Neural cell (in vitro differentiated cells): ENCODE measurements at regions not wholly inside any gene's neighbourhood (a gene's known extent, or its start where the extent isn't known, plus 50 kb on each side); places are given as distances from the start of the nearest gene placed in this dataset.
"Not testable (repeated sequence)": the region's sequence is repeated elsewhere in the genome, so short reads cannot be mapped to it uniquely, and the experiment has no call there.

Source experiments
- H2AFZ ChIP-seq: fragments of 200-600, 300-800 bp; sonication (generic), shearing (Covaris generic); 2 replicates; pipeline ENCODE4 v1.6.0; 2014; ENCODE audit warnings: low read depth, mild to moderate bottlenecking, antibody characterized with exemption, low read length, moderate library complexity
- H3F3A ChIP-seq: fragments of 200-600 bp; shearing (Covaris generic); 2 replicates; pipeline ENCODE4 v1.6.1; 2016; ENCODE audit warnings: mild to moderate bottlenecking, moderate library complexity, mixed read lengths, antibody characterized with exemption, low read length; ENCODE audit not compliant: insufficient read depth, poor library complexity, severe bottlenecking
- H3K27ac ChIP-seq: fragments of 200-600, 300-800 bp; sonication (generic), shearing (Covaris generic); 2 replicates; pipeline ENCODE4 v1.5.1; 2014; ENCODE audit warnings: mild to moderate bottlenecking, low read length, moderate library complexity
- H3K27me3 ChIP-seq: fragments of 300-800, 200-600 bp; sonication (generic), shearing (Covaris generic); 2 replicates; pipeline ENCODE4 v1.6.0; 2014; ENCODE audit warnings: mild to moderate bottlenecking, low read depth, low read length, moderate library complexity; ENCODE audit not compliant: insufficient read depth
- H3K36me3 ChIP-seq: fragments of 300-800, 200-600 bp; sonication (generic), shearing (Covaris generic); 2 replicates; pipeline ENCODE4 v1.5.1; 2014; ENCODE audit warnings: mild to moderate bottlenecking, antibody characterized with exemption, low read length, moderate library complexity; ENCODE audit not compliant: insufficient read depth
- H3K4me2 ChIP-seq: fragments of 300-800, 200-600 bp; sonication (generic), shearing (Covaris generic); 2 replicates; pipeline ENCODE4 v1.6.0; 2014; ENCODE audit warnings: mild to moderate bottlenecking, low read length
- H3K4me3 ChIP-seq: fragments of 300-800, 200-600 bp; sonication (generic), shearing (Covaris generic); 2 replicates; pipeline ENCODE4 v1.5.1; 2014; ENCODE audit warnings: mild to moderate bottlenecking, low read length, moderate library complexity
- H3K79me2 ChIP-seq: fragments of 200-600 bp; shearing (Covaris generic); replicated peaks from 2 replicates; pipeline ENCODE4 v1.6.0; 2014; ENCODE audit warnings: mild to moderate bottlenecking, low read length, moderate library complexity; ENCODE audit not compliant: insufficient read depth
- H3K9ac ChIP-seq: fragments of 300-800, 200-600 bp; sonication (generic), shearing (Covaris generic); 2 replicates; pipeline ENCODE4 v1.6.1; 2016; ENCODE audit warnings: mild to moderate bottlenecking, low read length, mixed read lengths
- H3K9me2 ChIP-seq: fragments of 200-600 bp; shearing (Covaris generic); 2 replicates; pipeline ENCODE4 v1.6.1; 2016; ENCODE audit warnings: mild to moderate bottlenecking, low read length, mixed read lengths; ENCODE audit not compliant: insufficient read depth
- H3K9me3 ChIP-seq: fragments of 200-600, 300-800 bp; sonication (generic), shearing (Covaris generic); 2 replicates; pipeline ENCODE4 v1.6.1; 2016; ENCODE audit warnings: mild to moderate bottlenecking, mixed run types, low read length, moderate library complexity, mixed read lengths
- H4K20me1 ChIP-seq: fragments of 200-600 bp; shearing (Covaris generic); 2 replicates; pipeline ENCODE4 v1.6.1; 2016; ENCODE audit warnings: mild to moderate bottlenecking, mixed run types; ENCODE audit not compliant: insufficient read depth
- EP300 ChIP-seq: fragments of 450-650 bp; conservative IDR thresholded peaks from 2 replicates; pipeline ENCODE4 v1.6.1; 2014; ENCODE audit warnings: antibody characterized with exemption, mild to moderate bottlenecking, moderate library complexity; ENCODE audit not compliant: poor library complexity, severe bottlenecking
- EZH2 ChIP-seq: fragments of 200-600, 300-800 bp; shearing (Covaris generic), sonication (generic); IDR thresholded peaks from 2 replicates; pipeline ENCODE4 v1.6.1; 2014; ENCODE audit warnings: antibody characterized with exemption, low read length, borderline replicate concordance, mild to moderate bottlenecking; ENCODE audit not compliant: insufficient read depth, poor library complexity, severe bottlenecking
- MXI1 ChIP-seq: fragments of 450-650 bp; conservative IDR thresholded peaks from 2 replicates; pipeline ENCODE4 v1.6.1; 2014; ENCODE audit warnings: antibody characterized with exemption, mild to moderate bottlenecking; ENCODE audit not compliant: poor library complexity, severe bottlenecking
- POLR2AphosphoS5 ChIP-seq: IDR thresholded peaks from 2 replicates; pipeline ENCODE4 v1.6.1; 2012
- RAD21 ChIP-seq: fragments of 450-650 bp; conservative IDR thresholded peaks from 2 replicates; pipeline ENCODE4 v1.6.1; 2014; ENCODE audit warnings: antibody characterized with exemption, mild to moderate bottlenecking, moderate library complexity
- SMC3 ChIP-seq: fragments of 450-650 bp; conservative IDR thresholded peaks from 2 replicates; pipeline ENCODE4 v1.6.1; 2014; ENCODE audit warnings: antibody characterized with exemption, mild to moderate bottlenecking, moderate library complexity; ENCODE audit not compliant: poor library complexity
- TAF1 ChIP-seq: IDR thresholded peaks from 2 replicates; pipeline ENCODE4 v1.6.1; 2012; ENCODE audit warnings: low read depth
- TF ChIP-seq, protein P1 (sequence below): IDR thresholded peaks from 2 replicates; pipeline ENCODE4 v1.6.1; 2012; ENCODE audit warnings: borderline replicate concordance
- TF ChIP-seq, protein P2 (sequence below): fragments of 450-650 bp; IDR thresholded peaks from 2 replicates; pipeline ENCODE4 v1.5.1; 2014; ENCODE audit warnings: antibody characterized with exemption, mild to moderate bottlenecking, moderate library complexity; ENCODE audit not compliant: poor library complexity, severe bottlenecking

DNA sequence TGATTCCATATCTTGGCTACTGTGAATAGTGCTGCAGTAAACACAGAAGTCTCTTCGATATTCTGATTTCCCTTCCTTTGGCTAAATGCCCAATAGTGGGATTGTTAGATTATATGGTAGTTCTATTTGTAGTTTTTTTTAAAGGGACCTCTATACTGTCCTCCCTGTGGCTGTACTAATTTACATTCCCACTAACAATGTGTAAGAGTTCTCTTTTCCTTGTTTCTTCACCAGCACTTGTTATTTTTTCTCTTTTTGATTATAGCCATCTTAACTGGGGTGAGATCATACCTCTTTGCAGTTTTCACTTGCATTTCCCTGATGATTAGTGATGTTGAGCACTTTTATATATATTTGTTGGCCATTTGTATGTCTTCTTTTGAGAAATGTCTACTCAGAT, 102.0 kb downstream of the CARTPT start:
- no peaks in the 10 kb centered on the region for H3K27me3 ChIP-seq
- no peaks in the 10 kb centered on the region for H3K9me2 ChIP-seq
- H3K36me3 ChIP-seq: no peaks in the 10 kb centered on the region

DNA sequence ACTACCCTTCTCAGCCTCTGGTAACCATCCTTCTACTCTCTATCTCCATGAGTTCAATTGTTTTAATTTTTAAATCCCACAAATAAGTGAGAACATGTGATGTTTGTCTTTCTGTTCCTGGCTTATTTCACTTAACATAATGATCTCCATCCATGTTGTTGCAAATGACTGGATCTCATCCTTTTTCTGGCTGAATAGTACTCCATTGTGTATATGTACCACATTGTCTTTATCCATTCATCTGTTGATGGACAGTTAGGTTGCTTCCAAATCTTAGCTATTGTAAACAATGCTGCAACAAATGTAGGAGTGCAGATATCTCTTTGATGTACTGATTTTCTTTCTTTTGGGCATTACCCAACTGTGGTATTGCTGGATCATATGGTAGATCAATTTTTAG, 103.0 kb downstream of the CARTPT start:
- H3K27me3 ChIP-seq, H3F3A ChIP-seq, H3K36me3 ChIP-seq, H2AFZ ChIP-seq, H3K9ac ChIP-seq, H4K20me1 ChIP-seq, H3K27ac ChIP-seq, H3K4me2 ChIP-seq, H3K4me3 ChIP-seq, H3K9me2 ChIP-seq, H3K79me2 ChIP-seq, H3K9me3 ChIP-seq: not testable (repeated sequence)

More for the DNA sequence above, 102.0 kb downstream of the CARTPT start:
- Histone ChIP-seq H4K20me1 (no peaks in the 10 kb centered on the region), H3K9me3 (no peaks in the 10 kb centered on the region), H3F3A (no peaks in the 10 kb centered on the region), H3K9ac (no peak overlapping the region), H2AFZ (no peak overlapping the region), H3K4me3 (no peak overlapping the region), H3K79me2 (no peaks in the 10 kb centered on the region), H3K27ac (no peak overlapping the region), H3K4me2 (no peak overlapping the region)
- TF ChIP-seq, protein P1, sequence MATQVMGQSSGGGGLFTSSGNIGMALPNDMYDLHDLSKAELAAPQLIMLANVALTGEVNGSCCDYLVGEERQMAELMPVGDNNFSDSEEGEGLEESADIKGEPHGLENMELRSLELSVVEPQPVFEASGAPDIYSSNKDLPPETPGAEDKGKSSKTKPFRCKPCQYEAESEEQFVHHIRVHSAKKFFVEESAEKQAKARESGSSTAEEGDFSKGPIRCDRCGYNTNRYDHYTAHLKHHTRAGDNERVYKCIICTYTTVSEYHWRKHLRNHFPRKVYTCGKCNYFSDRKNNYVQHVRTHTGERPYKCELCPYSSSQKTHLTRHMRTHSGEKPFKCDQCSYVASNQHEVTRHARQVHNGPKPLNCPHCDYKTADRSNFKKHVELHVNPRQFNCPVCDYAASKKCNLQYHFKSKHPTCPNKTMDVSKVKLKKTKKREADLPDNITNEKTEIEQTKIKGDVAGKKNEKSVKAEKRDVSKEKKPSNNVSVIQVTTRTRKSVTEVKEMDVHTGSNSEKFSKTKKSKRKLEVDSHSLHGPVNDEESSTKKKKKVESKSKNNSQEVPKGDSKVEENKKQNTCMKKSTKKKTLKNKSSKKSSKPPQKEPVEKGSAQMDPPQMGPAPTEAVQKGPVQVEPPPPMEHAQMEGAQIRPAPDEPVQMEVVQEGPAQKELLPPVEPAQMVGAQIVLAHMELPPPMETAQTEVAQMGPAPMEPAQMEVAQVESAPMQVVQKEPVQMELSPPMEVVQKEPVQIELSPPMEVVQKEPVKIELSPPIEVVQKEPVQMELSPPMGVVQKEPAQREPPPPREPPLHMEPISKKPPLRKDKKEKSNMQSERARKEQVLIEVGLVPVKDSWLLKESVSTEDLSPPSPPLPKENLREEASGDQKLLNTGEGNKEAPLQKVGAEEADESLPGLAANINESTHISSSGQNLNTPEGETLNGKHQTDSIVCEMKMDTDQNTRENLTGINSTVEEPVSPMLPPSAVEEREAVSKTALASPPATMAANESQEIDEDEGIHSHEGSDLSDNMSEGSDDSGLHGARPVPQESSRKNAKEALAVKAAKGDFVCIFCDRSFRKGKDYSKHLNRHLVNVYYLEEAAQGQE: no peak
- TF ChIP-seq TAF1: no peak
- no peak for TF ChIP-seq EP300
- no peak for TF ChIP-seq POLR2AphosphoS5
- TF ChIP-seq RAD21: no peak
- no peak for TF ChIP-seq MXI1
- no peak for TF ChIP-seq SMC3
- no peak for TF ChIP-seq EZH2
- TF ChIP-seq, protein P2, sequence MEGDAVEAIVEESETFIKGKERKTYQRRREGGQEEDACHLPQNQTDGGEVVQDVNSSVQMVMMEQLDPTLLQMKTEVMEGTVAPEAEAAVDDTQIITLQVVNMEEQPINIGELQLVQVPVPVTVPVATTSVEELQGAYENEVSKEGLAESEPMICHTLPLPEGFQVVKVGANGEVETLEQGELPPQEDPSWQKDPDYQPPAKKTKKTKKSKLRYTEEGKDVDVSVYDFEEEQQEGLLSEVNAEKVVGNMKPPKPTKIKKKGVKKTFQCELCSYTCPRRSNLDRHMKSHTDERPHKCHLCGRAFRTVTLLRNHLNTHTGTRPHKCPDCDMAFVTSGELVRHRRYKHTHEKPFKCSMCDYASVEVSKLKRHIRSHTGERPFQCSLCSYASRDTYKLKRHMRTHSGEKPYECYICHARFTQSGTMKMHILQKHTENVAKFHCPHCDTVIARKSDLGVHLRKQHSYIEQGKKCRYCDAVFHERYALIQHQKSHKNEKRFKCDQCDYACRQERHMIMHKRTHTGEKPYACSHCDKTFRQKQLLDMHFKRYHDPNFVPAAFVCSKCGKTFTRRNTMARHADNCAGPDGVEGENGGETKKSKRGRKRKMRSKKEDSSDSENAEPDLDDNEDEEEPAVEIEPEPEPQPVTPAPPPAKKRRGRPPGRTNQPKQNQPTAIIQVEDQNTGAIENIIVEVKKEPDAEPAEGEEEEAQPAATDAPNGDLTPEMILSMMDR: no peak

GRCh38 chr5:71825992-71826391, 106.9 kb downstream of the CARTPT start:
- Histone ChIP-seq H3K9me3 (no peaks in the 10 kb centered on the region), H3K9me2 (no peaks in the 10 kb centered on the region), H2AFZ (no peak overlapping the region), H4K20me1 (no peaks in the 10 kb centered on the region), H3K9ac (no peak overlapping the region), H3K4me2 (no peak overlapping the region), H3K27me3 (no peaks in the 10 kb centered on the region), H3K4me3 (no peak overlapping the region), H3K79me2 (no peaks in the 10 kb centered on the region), H3F3A (no peaks in the 10 kb centered on the region), H3K27ac (no peak overlapping the region), H3K36me3 (no peaks in the 10 kb centered on the region)
- TF ChIP-seq EP300: no peak
- TF ChIP-seq MXI1: no peak
- no peak for TF ChIP-seq SMC3
- TF ChIP-seq, protein P1: no peak
- no peak for TF ChIP-seq RAD21
- TF ChIP-seq, protein P2: no peak
- TF ChIP-seq TAF1: no peak
- no peak for TF ChIP-seq EZH2
- TF ChIP-seq POLR2AphosphoS5: no peak
